Thymus (tissue), 11 donors: ENCODE measurements at regions not wholly inside any gene's neighbourhood (a gene's known extent, or its start where the extent isn't known, plus 50 kb on each side); places are given as distances from the start of the nearest gene placed in this dataset.
"Not testable (repeated sequence)": the region's sequence is repeated elsewhere in the genome, so short reads cannot be mapped to it uniquely, and the experiment has no call there.

ENCODE experiments used
- DNase-seq, 9 donors: peaks; one replicate each; pipeline ENCODE4 v3.0.0-alpha.2; 2013; ENCODE audit warnings: low spot score in 9 of 9, low read depth in 6 of 9, missing footprints in 1 of 9
- H3K27ac ChIP-seq, 2 donors: one replicate each; pipeline ENCODE4 v1.5.1; 2013; ENCODE audit warnings: control low read depth in 1 of 2, low read depth in 1 of 2, low read length in 1 of 2, mild to moderate bottlenecking in 1 of 2, moderate library complexity in 1 of 2
- H3K27me3 ChIP-seq, 2 donors: one replicate each; pipeline ENCODE4 v1.5.1; 2013; ENCODE audit warnings: low read length in 1 of 2; ENCODE audit not compliant: control insufficient read depth in 2 of 2, insufficient read depth in 1 of 2
- H3K36me3 ChIP-seq, 2 donors: one replicate each; pipeline ENCODE4 v1.5.1; 2013; ENCODE audit warnings: low read length in 1 of 2, mild to moderate bottlenecking in 1 of 2, moderate library complexity in 1 of 2; ENCODE audit not compliant: control insufficient read depth in 2 of 2, insufficient read depth in 2 of 2
- H3K4me1 ChIP-seq, 2 donors: one replicate each; pipeline ENCODE4 v1.5.1; 2013; ENCODE audit warnings: low read length in 2 of 2; ENCODE audit not compliant: control insufficient read depth in 2 of 2, insufficient read depth in 2 of 2
- H3K4me3 ChIP-seq, 2 donors: one replicate each; pipeline ENCODE4 v1.5.1; 2013; ENCODE audit warnings: low read length in 2 of 2, control low read depth in 1 of 2, mild to moderate bottlenecking in 1 of 2
- H3K9me3 ChIP-seq, 2 donors: one replicate each; pipeline ENCODE4 v1.5.1; 2013; ENCODE audit warnings: low read length in 1 of 2, mild to moderate bottlenecking in 1 of 2; ENCODE audit not compliant: control insufficient read depth in 2 of 2, insufficient read depth in 1 of 2
- WGBS: extraction: QIAGEN DNeasy Blood & Tissue Kit; methylation state at CpG from one replicate; pipeline ENCODE4 v1.1.7; 2013; 5-methylcytosine and 5-hydroxymethylcytosine counted together
- donor health status: healthy.

- not testable (repeated sequence) for H3K27me3 ChIP-seq, DNase-seq, H3K4me1 ChIP-seq, H3K4me3 ChIP-seq, H3K9me3 ChIP-seq, H3K36me3 ChIP-seq, H3K27ac ChIP-seq
- 76% methylated on average over 4 of the region's 4 CpGs for WGBS
These were observed 88.9 kb upstream of the RNPC3 start for GRCh38 chr1:103436568-103437100.

DNA sequence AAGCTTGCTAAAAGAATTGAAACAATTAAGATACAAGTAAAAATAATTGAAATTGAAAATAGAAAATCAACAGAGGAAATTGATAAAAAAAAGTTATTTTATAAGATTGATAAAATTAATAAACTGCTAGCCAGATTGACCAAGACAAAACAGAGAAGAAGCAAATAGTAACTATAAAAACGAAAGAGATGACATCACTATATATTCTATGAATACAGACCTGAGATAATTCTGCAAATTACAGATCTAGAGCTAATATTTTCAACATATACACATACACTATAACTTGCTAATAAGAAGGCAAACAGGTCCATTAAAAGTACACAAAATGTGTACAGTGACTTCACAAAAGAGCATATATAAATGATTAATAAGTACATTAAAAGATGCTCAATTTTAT is 90.1 kb upstream of the RNPC3 start:
- H3K9me3 ChIP-seq = no peaks in the 10 kb centered on the region
- no peaks in the 10 kb centered on the region for H3K4me1 ChIP-seq
- no peak overlapping the region for H3K27ac ChIP-seq
- no peaks in the 10 kb centered on the region for H3K36me3 ChIP-seq
- WGBS = 78% methylated on average over 1 of the region's 1 CpG
- H3K27me3 ChIP-seq = no peaks in the 10 kb centered on the region
- H3K4me3 ChIP-seq = no peak overlapping the region
- DNase-seq = no peak

DNA sequence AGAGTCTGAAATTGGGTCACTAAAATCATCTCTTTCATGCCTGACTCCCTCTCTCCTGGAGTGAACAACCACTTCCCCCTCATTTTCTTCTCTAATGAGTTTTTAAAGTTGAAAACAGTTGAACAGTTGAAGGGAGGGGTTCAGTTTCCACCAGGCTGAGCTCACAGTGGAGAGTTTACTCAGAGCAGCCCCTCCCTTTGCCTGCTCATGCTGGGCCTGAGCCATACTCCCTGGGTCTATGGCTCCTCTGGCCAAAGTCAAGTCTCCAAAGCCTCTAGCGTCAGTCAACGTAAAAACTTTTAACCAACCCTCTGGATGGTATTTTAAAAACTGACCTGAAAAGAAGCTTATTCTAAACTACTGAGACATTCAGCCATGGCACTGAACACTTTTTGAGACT is 100.8 kb upstream of the RNPC3 start:
- no peak overlapping the region for H3K4me3 ChIP-seq

GRCh38 chr1:103416681-103417286 is 108.7 kb upstream of the RNPC3 start:
- 37% methylated on average over 1 of the region's 1 CpG for WGBS
- no peak for DNase-seq
- H3K4me3 ChIP-seq = no peak overlapping the region

More for the DNA sequence above, 100.8 kb upstream of the RNPC3 start:
- Histone ChIP-seq H3K9me3 (no peaks in the 10 kb centered on the region), H3K4me1 (no peaks in the 10 kb centered on the region), H3K36me3 (no peaks in the 10 kb centered on the region), H3K27me3 (no peaks in the 10 kb centered on the region), H3K27ac (no peak overlapping the region)
- WGBS = 96% methylated on average over 2 of the region's 2 CpGs
- no peak for DNase-seq

GRCh38 chr1:103387898-103388297 is 137.6 kb upstream of the RNPC3 start:
- H3K9me3 ChIP-seq = no peaks in the 10 kb centered on the region
- no peaks in the 10 kb centered on the region for H3K4me1 ChIP-seq
- no peak overlapping the region for H3K27ac ChIP-seq
- no peak overlapping the region for H3K4me3 ChIP-seq
- H3K36me3 ChIP-seq = no peaks in the 10 kb centered on the region
- H3K27me3 ChIP-seq = no peaks in the 10 kb centered on the region
- WGBS = 45% methylated on average over 1 of the region's 1 CpG
- no peak for DNase-seq

More at GRCh38 chr1:103416681-103417286, 108.7 kb upstream of the RNPC3 start:
- no peaks in the 10 kb centered on the region for H3K9me3 ChIP-seq
- H3K27me3 ChIP-seq = no peaks in the 10 kb centered on the region
- no peak overlapping the region for H3K27ac ChIP-seq
- H3K4me1 ChIP-seq = no peaks in the 10 kb centered on the region
- H3K36me3 ChIP-seq = no peaks in the 10 kb centered on the region

- no peak for DNase-seq
- Histone ChIP-seq H3K27me3 (no peaks in the 10 kb centered on the region), H3K4me3 (no peak overlapping the region), H3K9me3 (peaks cover 0 to 7% of the 10 kb centered on the region in 2 donors), H3K27ac (no peak overlapping the region), H3K36me3 (no peaks in the 10 kb centered on the region), H3K4me1 (no peaks in the 10 kb centered on the region)
- 91% methylated on average over 3 of the region's 3 CpGs for WGBS
These were observed 151.5 kb upstream of the RNPC3 start for GRCh38 chr1:103373991-103374390.

DNA sequence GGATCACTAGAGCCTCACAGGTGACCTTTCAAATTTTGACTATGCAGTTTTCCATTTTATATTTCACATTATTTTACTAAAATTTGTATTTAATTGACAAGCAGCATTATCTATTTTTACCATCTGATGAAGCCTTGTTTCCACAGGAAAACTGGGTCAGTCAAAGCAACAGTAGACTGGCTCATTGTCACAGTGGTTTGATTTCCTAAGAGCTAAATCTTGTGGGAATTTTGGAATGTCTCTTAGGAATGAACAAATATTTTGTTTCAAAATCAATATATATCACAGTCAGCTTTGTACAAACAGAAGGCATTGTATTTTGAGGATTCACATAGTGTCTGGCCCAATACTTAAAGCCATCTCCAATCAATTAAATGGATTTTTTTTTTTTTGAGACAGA is 152.6 kb upstream of the RNPC3 start:
- no peak overlapping the region for H3K4me3 ChIP-seq
- H3K27me3 ChIP-seq = no peaks in the 10 kb centered on the region
- H3K4me1 ChIP-seq = no peaks in the 10 kb centered on the region
- H3K27ac ChIP-seq = no peak overlapping the region
- H3K9me3 ChIP-seq = peaks cover 0 to 7% of the 10 kb centered on the region in 2 donors
- no peak for DNase-seq
- H3K36me3 ChIP-seq = no peaks in the 10 kb centered on the region

GRCh38 chr1:103371234-103371633 is 154.3 kb upstream of the RNPC3 start:
- 87% methylated on average over 2 of the region's 2 CpGs for WGBS
- Histone ChIP-seq H3K4me1 (no peaks in the 10 kb centered on the region), H3K36me3 (no peaks in the 10 kb centered on the region), H3K4me3 (no peak overlapping the region), H3K9me3 (peaks cover 0 to 2% of the 10 kb centered on the region in 2 donors), H3K27me3 (no peaks in the 10 kb centered on the region), H3K27ac (no peak overlapping the region)
- no peak for DNase-seq

DNA sequence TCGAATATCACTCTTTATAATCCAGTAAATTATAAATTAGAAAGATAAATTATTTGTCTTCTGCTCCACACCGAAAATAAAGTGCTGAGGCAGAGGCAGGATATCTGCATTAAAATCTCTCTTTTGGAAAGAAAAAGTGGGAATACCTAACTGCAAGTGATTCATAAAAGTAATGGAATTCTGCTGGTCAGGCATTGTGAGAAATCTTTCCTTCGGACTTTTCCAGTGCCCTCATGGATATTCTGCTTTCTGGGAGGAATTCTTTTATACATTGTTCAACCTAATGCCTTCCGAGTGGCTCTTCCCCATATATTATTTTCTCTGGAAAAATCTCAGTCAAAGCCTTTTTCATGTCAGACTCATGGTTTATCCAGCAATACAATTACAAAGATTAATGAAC is 158.3 kb upstream of the RNPC3 start:
- WGBS = 90% methylated on average over 4 of the region's 4 CpGs
- no peak for DNase-seq
- Histone ChIP-seq H3K36me3 (no peaks in the 10 kb centered on the region), H3K4me3 (no peak overlapping the region), H3K27me3 (no peaks in the 10 kb centered on the region), H3K4me1 (no peaks in the 10 kb centered on the region), H3K27ac (no peak overlapping the region), H3K9me3 (peaks cover 0 to 2% of the 10 kb centered on the region in 2 donors)
